PC-3 (cell line): ENCODE measurements at regions not wholly inside any gene's neighbourhood (a gene's known extent, or its start where the extent isn't known, plus 50 kb on each side); places are given as distances from the start of the nearest gene placed in this dataset.

Source experiments
- ATAC-seq: fragments of 200-7000 bp; cut with Tn5 transposase; 2 replicates; pipeline ENCODE4 v1.9.1; 2020; ENCODE audit warnings: mild to moderate bottlenecking, moderate library complexity
- BruUV-seq: library from RNA; stranded (reverse); fragments of 400-500 nt; replicated peaks from 2 replicates; lab custom pipeline; 2021; lab: Mats Ljungman, UMichigan
- CTCF ChIA-PET: fragments of 300-600 bp; sonication (Branson Sonifier 250); formaldehyde crosslinking; loops from one replicate; lab custom pipeline; 2022; ENCODE audit warnings: antibody characterized with exemption; lab: Charles Lee
- POLR2A ChIA-PET: fragments of 300-600 bp; sonication (Branson Sonifier 250); formaldehyde crosslinking; loops from one replicate; lab custom pipeline; 2022; ENCODE audit warnings: antibody characterized with exemption; ENCODE audit not compliant: unreplicated experiment; lab: Charles Lee
- DNase-seq: peaks from one replicate; pipeline ENCODE4 v3.0.0-alpha.2; 2015
- H2AFZ ChIP-seq: fragments of 300-600 bp; sonication (generic); 2 replicates; pipeline ENCODE4 v1.6.0; 2016; ENCODE audit warnings: antibody characterized with exemption, low read length
- H3F3A ChIP-seq: fragments of 300-600 bp; sonication (generic); one replicate; pipeline ENCODE4 v1.6.0; 2017; ENCODE audit warnings: antibody characterized with exemption, low read length, control low read depth, mild to moderate bottlenecking; ENCODE audit not compliant: unreplicated experiment
- H3K27ac ChIP-seq: fragments of 300-600 bp; sonication (generic); 2 replicates; pipeline ENCODE4 v1.5.1; 2016; ENCODE audit warnings: mild to moderate bottlenecking, low read length
- H3K27me3 ChIP-seq: fragments of 300-600 bp; sonication (generic); 2 replicates; pipeline ENCODE4 v1.6.1; 2016; ENCODE audit warnings: low read length, mixed read lengths
- H3K36me3 ChIP-seq: fragments of 300-600 bp; sonication (generic); 2 replicates; pipeline ENCODE4 v1.6.1; 2016; ENCODE audit warnings: low read depth, mixed run types, low read length, mixed read lengths
- H3K4me1 ChIP-seq: fragments of 300-600 bp; sonication (generic); 2 replicates; pipeline ENCODE4 v1.5.1; 2016; ENCODE audit warnings: low read length; ENCODE audit not compliant: insufficient read depth
- H3K4me2 ChIP-seq: fragments of 300-600 bp; sonication (generic); 2 replicates; pipeline ENCODE4 v1.6.0; 2016; ENCODE audit warnings: low read length
- H3K4me3 ChIP-seq: fragments of 300-600 bp; sonication (generic); 2 replicates; pipeline ENCODE4 v1.5.1; 2016; ENCODE audit warnings: mild to moderate bottlenecking, low read length, mixed read lengths
- H3K79me2 ChIP-seq: fragments of 300-600 bp; sonication (generic); 2 replicates; pipeline ENCODE4 v1.6.1; 2017; ENCODE audit warnings: low read length, mixed read lengths
- H3K9ac ChIP-seq: fragments of 300-600 bp; sonication (generic); 2 replicates; pipeline ENCODE4 v1.6.0; 2016; ENCODE audit warnings: mild to moderate bottlenecking, low read length
- H3K9me2 ChIP-seq: fragments of 300-600 bp; sonication (generic); replicated peaks from 2 replicates; pipeline ENCODE4 v1.6.1; 2016; ENCODE audit warnings: mixed run types, low read length, mixed read lengths
- H3K9me3 ChIP-seq: fragments of 300-600 bp; sonication (generic); 2 replicates; pipeline ENCODE4 v1.6.1; 2016; ENCODE audit warnings: low read length, mixed read lengths
- H4K20me1 ChIP-seq: fragments of 300-600 bp; sonication (generic); 2 replicates; pipeline ENCODE4 v1.6.1; 2016; ENCODE audit warnings: low read length, mixed read lengths
- EZH2 ChIP-seq: fragments of 300-600 bp; sonication (generic); IDR thresholded peaks from one replicate; pipeline ENCODE4 v1.6.1; 2017; ENCODE audit warnings: antibody characterized with exemption, mild to moderate bottlenecking, low read length; ENCODE audit not compliant: unreplicated experiment
- EZH2phosphoT487 ChIP-seq: fragments of 300-600 bp; sonication (generic); IDR thresholded peaks from 2 replicates; pipeline ENCODE4 v1.6.1; 2018; ENCODE audit warnings: mild to moderate bottlenecking, antibody characterized with exemption, low read length, borderline replicate concordance
- intact Hi-C: fragments of 100-400 bp; cut with micrococcal nuclease; formaldehyde crosslinking; loops from 2 replicates; pipeline ENCODE4 v1.9.0; 2023
- TF ChIP-seq, protein P1 (sequence below): fragments of 300-600 bp; sonication (generic); conservative IDR thresholded peaks from 2 replicates; pipeline ENCODE4 v1.5.1; 2017; ENCODE audit warnings: antibody characterized with exemption, low read depth, mild to moderate bottlenecking, low read length

- no peak overlapping the region for H3K9ac ChIP-seq
- CTCF ChIA-PET = no interaction called here
- no peak overlapping the region for H3K4me3 ChIP-seq
- ATAC-seq = no peak
- no peaks in the 10 kb centered on the region for H3K79me2 ChIP-seq
- no peaks in the 10 kb centered on the region for H4K20me1 ChIP-seq
- no peak overlapping the region for H3K27ac ChIP-seq
- no peaks in the 10 kb centered on the region for H3K4me1 ChIP-seq
- no peaks in the 10 kb centered on the region for H3F3A ChIP-seq
- TF ChIP-seq, protein P1, sequence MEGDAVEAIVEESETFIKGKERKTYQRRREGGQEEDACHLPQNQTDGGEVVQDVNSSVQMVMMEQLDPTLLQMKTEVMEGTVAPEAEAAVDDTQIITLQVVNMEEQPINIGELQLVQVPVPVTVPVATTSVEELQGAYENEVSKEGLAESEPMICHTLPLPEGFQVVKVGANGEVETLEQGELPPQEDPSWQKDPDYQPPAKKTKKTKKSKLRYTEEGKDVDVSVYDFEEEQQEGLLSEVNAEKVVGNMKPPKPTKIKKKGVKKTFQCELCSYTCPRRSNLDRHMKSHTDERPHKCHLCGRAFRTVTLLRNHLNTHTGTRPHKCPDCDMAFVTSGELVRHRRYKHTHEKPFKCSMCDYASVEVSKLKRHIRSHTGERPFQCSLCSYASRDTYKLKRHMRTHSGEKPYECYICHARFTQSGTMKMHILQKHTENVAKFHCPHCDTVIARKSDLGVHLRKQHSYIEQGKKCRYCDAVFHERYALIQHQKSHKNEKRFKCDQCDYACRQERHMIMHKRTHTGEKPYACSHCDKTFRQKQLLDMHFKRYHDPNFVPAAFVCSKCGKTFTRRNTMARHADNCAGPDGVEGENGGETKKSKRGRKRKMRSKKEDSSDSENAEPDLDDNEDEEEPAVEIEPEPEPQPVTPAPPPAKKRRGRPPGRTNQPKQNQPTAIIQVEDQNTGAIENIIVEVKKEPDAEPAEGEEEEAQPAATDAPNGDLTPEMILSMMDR = no peak; the same call in 1 of the 2 replicates
- TF ChIP-seq EZH2 (no peak), EZH2phosphoT487 (no peak)
- no peak overlapping the region for H3K4me2 ChIP-seq
- intact Hi-C loops = no loop called here
- BruUV-seq = no TSS peak
- H3K27me3 ChIP-seq = no peaks in the 10 kb centered on the region
- POLR2A ChIA-PET = no interaction called here
- no peaks in the 10 kb centered on the region for H3K9me3 ChIP-seq
- no peaks in the 10 kb centered on the region for H3K9me2 ChIP-seq
- DNase-seq = no peak
- H3K36me3 ChIP-seq = no peaks in the 10 kb centered on the region
- H2AFZ ChIP-seq = no peak overlapping the region
These were observed 283.2 kb downstream of the SHOX2 start for GRCh38 chr3:157823050-157823449.

- Histone ChIP-seq H3K9me2 (no peaks in the 10 kb centered on the region), H3K36me3 (no peaks in the 10 kb centered on the region), H3K4me2 (no peak overlapping the region), H3K9me3 (no peaks in the 10 kb centered on the region), H3K79me2 (no peaks in the 10 kb centered on the region), H3K4me1 (no peaks in the 10 kb centered on the region), H2AFZ (no peak overlapping the region), H4K20me1 (no peaks in the 10 kb centered on the region), H3K27me3 (no peaks in the 10 kb centered on the region), H3K4me3 (no peak overlapping the region), H3K27ac (no peak overlapping the region), H3K9ac (no peak overlapping the region), H3F3A (no peaks in the 10 kb centered on the region)
- DNase-seq (no peak), ATAC-seq (no peak)
- ChIA-PET CTCF (no interaction called here), POLR2A (no interaction called here)
- TF ChIP-seq EZH2 = no peak
- TF ChIP-seq, protein P1 = no peak
- no TSS peak for BruUV-seq
- intact Hi-C loops = no loop called here
These were observed 286.1 kb downstream of the SHOX2 start for GRCh38 chr3:157820157-157820517.

DNA sequence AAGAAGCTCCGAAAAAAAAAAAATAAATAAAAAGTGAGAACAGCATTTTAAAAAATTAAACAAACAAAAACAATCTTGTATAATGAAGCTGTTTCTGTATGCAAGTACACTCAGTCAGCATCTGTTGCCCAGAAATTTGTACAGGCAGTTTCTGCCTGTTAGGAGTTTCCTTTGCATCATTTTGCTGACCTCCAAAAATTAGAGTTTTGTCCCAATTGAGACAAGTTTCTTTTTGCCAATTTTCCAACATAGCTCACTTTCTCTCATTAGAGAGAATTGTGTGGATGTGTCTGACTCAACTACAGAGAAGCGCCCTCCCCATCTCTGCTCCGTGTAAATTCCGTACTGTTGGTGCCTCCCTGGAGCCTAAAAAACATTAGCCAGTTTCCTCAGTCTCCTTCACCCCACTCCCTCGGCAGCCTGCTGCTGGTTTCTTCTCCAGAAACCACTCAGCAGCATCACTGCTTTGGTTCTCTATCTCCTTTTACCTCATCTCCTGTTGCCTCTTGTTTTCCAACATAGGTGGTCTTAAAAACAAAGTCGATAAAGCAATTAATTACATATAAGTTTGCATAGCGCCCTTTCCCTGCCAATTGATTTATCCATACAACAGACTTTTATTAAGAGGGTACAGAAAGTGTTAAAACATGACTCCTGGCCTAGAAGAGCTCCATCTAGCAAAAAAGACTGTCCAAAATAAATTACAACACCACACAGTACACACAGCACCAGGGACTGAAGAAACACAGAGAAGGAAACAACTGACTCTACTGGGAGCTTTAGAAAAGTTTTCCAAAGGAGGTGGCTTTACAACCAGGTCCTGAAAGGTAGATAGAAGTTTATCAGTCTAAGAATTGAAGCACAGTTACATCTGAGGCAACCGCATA lies 286.7 kb downstream of the SHOX2 start:
- Histone ChIP-seq H3K27ac (no peak overlapping the region), H3K9ac (no peak overlapping the region), H3K4me3 (no peak overlapping the region), H3K9me3 (no peaks in the 10 kb centered on the region), H3K27me3 (no peaks in the 10 kb centered on the region), H3K79me2 (no peaks in the 10 kb centered on the region), H3F3A (no peaks in the 10 kb centered on the region), H3K9me2 (no peaks in the 10 kb centered on the region), H3K36me3 (no peaks in the 10 kb centered on the region), H4K20me1 (no peaks in the 10 kb centered on the region), H2AFZ (no peak overlapping the region), H3K4me2 (no peak overlapping the region), H3K4me1 (no peaks in the 10 kb centered on the region)
- TF ChIP-seq, protein P1 = no peak
- no peak for TF ChIP-seq EZH2
- TF ChIP-seq EZH2phosphoT487 = no peak
- no peak for DNase-seq
- ChIA-PET POLR2A (no interaction called here), CTCF (interaction anchor here (0.6 kb wide), 1 partner anchor 435 kb away, joined by 4 read pairs; no protein-coding TSS in a partner anchor)
- no peak for ATAC-seq
- BruUV-seq = no TSS peak
- intact Hi-C loops = no loop called here
